A172 (cell line): ENCODE measurements at regions not wholly inside any gene's neighbourhood (a gene's known extent, or its start where the extent isn't known, plus 50 kb on each side); places are given as distances from the start of the nearest gene placed in this dataset.
A peak's percentile ranks its signal among the peaks of the same experiment; 100 is the strongest.

Source experiments
- DNase-seq: peaks from one replicate; pipeline ENCODE4 v3.0.0-alpha.2; 2015; ENCODE audit warnings: low spot score

DNA sequence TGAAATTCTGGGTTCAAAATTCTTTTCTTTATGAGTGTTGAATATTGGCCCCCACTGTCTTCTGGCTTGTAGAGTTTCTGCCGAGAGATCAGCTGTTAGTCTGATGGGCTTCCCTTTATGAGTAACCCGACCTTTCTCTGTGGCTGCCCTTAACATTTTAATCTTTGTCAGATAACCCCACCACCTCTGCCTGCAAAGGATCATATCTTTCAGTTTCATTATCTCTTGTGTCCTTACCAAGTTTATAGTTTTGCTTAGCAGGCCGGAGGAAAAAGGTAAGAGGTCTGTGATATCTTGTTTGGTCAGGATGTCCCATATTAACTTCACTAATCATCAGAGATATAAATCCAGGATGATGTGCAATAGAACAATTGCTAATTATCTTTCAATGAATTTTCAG is 970.2 kb upstream of the TYRP1 start:
- peak; percentile 6 for DNase-seq

DNA sequence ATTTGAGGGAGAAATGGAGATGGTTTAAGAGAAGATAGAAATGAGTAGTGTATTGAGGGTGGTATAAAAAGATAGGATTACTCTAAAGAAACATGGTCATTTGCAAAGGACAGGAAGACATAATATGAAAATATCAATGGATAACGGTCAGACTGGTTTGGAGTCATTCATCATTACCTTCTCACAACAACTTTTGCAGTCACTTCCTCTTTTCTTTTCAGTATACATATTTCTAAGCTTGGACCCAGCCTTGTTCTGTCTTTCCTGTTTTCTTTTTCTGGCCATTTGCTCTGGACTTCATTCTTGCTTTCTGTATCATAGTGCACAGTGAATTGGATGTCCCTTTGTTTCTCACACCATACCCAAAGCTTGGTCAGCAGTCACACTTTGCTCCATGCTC is 966.5 kb upstream of the TYRP1 start:
- no peak for DNase-seq

DNA sequence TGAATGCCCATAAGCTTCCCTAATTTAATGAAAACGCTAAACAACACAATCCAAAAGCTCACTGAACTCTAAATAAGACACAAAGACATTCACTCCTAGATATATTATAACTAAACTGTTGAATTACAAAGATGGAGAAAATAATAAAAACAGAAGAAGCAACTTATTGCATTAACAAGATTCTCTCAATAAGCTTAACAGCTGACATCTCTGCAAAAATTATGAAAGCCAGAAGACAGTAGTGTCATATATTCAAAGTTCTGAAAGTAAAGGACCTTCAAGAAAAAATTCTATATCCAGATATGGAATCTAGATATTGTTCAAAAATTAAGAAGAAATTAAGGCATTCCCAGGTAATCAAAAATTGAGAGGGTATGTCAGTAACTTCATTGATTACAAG is 957.8 kb upstream of the TYRP1 start:
- no peak for DNase-seq

DNA sequence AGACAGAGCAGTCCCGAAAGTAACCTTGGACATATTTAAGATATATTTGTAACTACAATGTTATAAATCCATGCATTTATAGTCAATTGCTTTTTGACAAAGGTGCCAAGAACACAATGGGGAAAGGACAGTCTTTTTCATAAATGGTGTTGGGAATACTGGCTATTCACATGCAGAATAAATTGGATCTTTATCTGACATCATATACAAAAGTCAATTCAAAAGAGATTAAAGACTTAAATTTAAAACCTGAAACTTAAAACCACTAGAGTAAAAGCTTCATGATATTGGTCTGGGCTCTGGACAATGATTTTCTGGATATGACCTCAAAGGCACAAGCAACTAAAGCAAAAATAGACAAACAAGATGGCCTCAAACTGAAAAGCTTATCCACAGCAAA is 950.7 kb upstream of the TYRP1 start:
- no peak for DNase-seq

DNA sequence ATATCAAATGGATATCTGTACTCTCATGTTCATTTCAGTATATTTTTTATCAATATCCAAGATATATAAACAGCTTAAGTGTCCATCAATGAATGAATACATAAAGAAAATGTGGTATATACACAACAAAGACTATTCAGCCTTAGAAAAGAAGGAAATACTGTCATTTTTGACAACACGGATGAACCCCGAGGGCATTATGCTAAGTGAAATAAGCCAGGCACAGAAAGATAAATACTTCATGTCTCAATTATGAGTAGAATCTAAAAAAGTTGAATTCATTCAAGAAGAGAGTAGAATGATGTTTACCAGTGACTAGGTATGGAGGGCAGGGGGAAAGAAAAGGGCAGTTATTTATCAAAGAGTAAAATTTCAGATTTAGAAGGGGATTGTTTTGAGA is 949.8 kb upstream of the TYRP1 start:
- DNase-seq: no peak

DNA sequence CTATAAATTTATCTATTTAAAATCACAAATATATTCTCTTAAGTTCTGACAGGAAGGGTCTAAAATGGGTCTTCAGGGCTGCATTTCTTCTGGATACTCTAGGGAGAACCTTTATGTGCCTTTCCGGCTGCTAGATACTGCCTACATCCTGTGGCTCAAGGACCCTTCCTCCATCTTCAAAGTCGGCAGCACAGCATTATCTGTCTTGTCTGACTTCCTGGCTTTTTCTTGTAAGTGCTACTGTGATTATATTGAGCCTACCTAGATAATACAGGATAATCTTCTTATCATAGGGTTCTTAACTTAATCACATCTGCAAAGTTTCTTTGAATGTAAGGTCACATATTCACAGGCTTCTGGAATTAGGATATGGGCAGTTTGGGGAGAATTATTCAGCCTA is 943.8 kb upstream of the TYRP1 start:
- DNase-seq: no peak

DNA sequence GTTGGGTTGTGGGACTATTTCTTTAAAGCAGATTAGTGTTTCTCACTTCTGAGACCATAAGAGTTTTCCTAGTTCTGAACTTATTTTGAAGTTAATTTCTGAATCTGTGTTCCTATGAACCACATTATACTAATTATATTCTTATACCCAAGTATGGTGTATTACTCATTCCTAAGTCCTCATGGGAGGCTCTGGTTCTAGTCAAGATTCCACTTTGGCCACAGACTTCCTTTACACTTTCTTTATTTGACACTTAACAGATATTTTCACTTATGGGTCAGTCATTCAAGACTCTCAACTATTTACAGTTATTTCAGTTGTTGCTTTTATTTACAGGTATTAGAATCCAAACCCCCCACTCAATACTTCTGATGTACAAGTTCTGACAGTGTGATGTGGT is 937.2 kb upstream of the TYRP1 start:
- DNase-seq: no peak

DNA sequence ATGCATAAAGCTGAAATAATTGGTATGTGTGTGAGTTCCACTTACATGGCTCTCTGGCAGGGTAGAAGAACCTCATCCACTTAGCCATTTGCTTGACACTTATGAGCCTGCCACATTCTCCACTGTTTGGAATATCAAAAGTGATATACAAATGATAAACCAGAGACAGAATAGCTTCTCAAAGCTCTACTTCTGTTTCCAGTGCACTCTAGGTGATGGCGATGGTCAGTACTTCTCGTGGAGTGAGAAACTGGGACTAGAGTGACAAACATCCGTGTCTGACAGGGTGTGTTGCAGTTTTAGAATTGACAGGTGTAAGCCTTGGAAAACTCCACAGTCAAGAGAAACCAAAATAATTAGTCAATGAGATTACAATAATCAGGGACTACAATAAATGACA is 935.8 kb upstream of the TYRP1 start:
- no peak for DNase-seq

DNA sequence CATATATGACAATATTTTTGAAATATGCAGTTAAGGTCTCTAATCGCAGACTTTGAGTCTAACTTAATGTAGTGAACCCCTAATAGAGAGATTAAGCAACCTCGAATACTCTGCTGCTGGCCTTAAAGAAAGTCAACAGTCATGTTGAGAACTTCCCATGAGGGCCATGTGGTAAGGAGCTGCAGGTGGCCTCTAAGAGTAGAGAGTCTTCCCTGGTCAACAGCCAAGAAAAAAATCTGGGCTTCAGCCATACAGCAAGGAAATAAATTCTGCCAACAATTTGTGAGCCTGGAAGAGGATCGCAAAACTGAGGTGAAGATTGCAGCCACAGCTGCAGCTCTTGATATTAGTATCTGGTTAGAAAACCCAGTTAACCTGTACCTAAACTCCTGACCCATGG is 935.2 kb upstream of the TYRP1 start:
- DNase-seq: no peak

DNA sequence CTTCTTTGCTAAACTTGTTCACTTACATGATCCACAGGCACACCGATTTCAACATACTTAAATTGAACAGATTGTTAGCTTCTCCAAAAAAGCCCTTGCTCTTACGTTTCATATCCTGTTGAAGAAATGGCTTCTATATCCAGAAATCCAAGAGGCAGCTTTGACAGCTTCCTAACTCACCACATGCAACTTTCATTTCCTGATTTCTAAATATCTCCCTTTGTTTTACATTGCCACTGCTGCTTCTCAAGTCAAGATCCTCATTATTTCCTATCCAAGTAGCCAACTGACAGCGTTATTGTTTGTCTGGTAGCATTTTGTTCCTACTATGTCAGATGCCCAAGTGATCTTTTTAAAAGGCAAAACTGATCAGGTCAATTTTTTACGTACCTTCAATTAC is 913.2 kb upstream of the TYRP1 start:
- no peak for DNase-seq

DNA sequence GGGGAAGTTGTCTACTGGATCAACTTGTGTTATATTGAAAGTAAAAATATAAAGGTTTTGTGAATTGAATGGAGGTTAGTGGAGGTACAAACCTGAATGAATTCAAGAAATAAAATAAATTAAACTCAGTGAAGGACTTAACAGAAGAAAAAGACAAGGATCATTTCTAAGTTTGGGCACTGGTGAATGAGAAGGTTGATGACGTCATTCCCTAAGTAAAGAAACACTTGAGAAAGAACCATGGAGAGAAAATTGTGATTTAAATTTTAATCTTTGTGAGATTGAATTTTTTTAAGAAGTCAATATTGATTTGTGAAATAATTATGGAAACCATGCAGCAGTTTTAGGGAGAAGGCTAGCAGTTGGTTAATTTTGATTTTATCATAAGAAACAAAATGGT is 900.3 kb upstream of the TYRP1 start:
- no peak for DNase-seq

DNA sequence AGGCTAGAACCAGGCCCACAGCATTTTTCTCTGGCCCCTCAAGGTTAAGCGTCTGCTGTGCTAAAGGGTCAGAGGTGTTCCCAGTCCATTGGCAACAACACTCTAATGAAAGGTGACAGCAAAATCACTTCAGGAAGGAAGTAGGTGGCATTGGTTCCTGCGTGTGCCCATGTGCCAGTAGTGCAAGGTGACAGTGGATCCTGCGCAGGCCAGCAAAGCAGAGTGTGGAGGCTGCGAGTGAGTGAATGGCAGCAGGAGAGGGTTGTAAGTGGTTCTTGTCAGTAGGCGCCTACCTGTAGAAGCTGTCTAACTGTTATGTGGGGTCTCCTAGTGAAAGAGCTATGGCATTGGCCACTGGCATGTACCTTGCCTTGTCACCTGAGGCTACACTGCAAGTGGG is 898.2 kb upstream of the TYRP1 start:
- DNase-seq: no peak

DNA sequence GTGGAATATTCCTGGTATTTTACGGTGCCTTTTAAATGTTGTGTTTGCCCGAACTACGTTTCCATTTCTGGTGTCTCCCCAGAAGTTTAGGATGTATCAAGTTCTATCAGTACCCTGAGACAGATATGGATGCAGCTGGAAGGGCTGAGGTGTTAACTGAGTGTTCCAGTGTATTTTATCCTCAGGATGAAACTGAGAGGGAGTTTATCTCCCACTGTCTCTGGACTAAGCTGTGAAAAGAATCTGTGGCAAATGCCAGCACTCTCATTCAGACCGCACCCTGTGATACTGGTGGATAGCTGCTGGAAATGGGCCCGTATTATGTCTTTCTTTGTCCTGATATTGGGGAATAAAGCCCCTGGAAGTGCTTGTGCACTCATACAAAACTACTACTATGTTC is 887.2 kb upstream of the TYRP1 start:
- DNase-seq: no peak

DNA sequence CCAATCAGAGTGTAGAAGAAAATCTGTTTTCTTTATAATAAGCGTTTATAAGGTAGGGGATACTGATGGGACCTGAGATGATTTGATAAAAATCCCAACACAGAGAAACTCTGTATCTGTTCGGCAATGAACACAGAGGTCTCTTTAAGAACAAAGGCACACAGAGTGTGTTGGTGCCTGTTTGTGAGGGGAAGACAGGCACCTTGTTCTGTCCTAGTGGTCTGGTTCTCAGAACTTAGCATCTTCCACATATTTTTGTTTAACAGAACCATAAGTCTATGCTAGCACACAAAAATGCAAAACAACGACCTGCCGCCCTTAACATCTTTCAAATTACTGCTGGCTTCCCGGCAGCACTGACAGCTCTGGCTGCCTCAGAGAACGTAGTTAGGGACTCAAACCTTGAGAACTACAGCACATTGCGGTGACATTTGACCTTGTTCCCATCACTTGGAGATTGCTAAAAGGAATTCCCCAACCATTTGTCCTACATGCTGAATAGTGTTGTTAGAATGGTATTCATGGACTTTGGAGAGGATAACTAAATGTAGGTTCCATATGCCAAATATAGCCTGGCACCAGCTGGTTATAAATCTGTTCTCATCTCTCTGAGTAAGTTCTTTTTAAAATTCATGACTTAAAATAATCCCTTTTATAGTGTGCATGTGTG is 871.7 kb upstream of the TYRP1 start:
- no peak for DNase-seq

DNA sequence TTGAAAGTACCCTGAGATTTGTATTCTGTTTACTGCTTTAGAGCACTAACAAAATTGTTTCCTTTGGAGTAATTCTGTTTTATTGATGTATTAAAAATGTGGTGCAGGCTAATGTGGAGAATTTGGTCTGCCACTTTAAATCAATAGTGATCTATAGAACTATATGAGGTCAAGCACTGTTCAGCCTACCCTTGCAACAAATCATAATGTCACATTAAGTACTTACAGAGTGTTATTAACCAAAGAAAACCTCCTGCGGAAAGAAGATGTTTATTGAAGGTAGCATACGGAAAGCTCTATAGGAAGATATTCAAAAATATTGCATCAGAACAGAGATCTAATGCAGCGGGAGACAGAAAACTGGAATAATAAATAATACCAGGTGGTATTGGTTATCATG is 865.0 kb upstream of the TYRP1 start:
- no peak for DNase-seq

DNA sequence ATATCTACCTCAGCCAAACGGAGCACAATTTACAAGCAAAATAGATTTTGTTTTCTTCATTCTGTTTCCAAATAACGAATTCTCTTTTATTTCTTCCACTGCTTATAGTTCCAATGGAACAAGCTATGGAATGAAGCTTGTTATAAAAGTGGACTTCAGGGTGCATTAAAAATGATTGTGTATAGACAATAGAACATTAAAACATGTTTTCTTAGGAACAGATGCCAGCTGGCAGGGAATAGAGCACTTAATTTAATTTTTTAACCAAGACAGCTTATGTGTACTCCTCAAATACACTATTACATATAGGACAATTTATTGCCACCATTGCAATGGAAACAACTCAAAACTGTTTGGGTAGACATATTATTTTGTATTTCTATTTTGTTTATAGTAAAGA is 860.1 kb upstream of the TYRP1 start:
- no peak for DNase-seq

DNA sequence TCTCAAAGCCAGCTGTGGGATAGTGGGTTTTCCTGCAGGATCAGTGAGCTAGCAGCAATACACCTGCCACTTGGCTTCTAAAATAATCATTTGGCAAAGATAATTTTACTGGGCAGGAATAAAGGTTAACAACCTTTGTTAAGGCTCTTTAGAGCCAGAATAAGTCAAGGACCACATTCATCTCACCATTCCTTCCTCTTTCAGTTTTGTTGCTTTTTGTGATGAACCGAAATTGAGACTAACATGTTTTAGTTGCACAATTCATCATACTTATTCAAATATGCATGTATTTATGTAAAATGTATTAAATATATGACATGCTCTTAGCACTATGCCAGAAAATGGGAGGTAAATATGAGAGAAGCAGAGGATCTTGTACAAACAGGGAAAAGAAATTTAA is 824.4 kb upstream of the TYRP1 start:
- no peak for DNase-seq

DNA sequence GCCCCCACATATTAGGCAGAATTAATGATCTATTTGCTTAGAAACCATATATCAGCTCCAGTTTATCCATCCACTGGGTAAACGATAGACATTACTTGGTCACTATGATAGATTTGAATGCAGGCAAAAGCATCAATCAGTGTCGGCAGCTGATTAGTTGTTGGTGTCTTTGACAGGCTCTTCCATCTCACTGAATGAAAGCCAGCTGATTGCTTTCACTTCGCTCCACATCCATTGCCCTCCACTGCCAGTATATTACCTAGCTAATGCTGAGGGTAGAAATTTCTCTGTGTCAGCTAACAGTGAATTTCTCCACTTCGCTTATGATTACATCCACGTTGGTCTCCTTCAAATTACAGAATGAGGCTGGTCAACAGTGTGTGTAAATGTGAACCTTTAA is 821.3 kb upstream of the TYRP1 start:
- DNase-seq: peak; percentile 2

DNA sequence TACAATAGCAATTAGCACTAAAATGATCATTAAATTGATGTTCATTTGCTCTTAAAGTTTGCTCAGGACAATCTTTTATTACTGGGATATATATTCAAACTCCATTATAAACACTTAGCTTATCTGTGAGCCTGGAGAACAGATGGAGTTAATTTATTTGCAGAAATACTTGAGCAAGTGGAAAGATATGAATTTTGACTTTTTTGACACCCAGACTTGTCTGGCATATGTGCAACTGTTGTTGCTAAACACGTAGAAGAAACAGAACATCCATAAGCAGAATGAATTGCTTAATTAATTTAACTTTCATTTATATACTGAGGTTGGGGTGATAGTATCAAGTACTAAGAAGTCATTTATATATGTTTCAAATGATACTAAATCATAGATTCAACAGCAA is 820.7 kb upstream of the TYRP1 start:
- DNase-seq: no peak

DNA sequence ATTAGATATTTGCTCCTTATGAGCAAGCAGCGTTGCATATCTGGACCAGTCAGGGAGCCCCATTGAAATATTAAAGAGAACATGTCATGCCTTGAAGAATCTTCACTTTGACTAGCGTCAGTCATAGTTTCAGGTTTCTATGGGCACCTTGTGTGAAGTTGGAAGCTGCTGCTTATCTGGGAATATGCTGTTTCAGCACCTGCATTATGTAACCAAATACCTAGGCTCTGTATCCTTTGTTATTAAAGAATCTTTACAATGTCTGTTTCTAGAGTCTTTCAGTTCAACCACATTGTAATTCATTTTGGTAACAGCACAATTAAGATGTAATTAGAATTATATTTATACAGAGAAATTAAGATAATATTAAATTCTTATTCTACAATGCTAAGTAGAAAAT is 818.8 kb upstream of the TYRP1 start:
- no peak for DNase-seq

DNA sequence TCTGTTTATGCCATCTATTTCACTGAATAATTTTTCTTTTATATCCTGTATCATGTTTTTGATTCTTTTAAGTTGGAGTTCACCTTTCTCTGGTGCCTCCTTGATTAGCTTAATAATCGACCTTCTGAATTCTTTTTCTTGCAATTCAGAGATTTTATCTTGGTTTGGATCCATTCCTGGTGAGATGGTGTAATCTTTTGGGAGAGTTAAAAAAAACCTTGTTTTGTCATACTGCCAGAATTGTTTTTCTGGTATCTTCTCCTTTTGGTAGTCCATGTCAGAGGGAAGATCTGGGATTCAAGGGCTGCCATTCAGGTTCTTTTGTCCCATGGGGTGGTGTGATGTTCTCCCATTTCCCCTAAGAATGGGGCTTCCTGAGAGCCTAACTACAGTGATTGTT is 800.8 kb upstream of the TYRP1 start:
- DNase-seq: no peak

DNA sequence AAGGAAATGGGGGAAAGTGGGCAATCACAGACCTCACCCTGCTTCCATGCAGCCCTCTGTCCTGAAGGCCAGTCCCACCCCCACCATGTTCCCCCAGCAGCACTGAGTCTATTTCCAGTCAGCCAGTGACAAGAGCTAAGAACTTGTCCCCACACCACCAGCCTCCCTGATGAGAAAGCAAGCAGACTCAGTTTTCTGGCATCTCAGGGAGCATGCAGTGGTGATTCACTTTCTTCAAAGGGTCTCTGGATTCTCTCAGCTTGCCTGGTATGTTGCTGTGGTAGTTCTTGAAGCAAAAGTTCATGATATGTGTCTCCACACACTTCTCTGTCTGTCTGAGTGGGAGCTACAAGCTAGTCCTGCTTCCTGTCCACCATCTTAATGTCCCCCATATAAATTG is 799.9 kb upstream of the TYRP1 start:
- DNase-seq: no peak

DNA sequence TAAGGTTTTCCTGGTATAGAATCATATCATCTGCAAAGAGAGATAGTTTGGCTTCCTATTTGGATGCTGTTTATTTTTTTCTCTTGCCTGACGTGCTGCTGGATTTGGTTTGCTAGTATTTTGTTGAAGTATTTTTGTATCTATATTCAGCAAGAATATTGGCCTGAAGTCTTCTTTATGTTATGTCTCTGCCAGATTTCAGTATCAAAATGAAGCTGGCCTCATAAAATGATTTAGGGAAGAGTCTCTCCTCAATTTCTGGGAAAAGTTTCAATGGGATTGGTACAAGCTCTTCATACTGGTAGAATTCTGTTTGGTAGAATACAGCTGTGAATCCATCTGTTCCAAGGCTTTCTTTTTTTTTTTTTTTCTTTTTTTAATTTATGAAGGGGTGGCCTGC is 799.0 kb upstream of the TYRP1 start:
- no peak for DNase-seq

DNA sequence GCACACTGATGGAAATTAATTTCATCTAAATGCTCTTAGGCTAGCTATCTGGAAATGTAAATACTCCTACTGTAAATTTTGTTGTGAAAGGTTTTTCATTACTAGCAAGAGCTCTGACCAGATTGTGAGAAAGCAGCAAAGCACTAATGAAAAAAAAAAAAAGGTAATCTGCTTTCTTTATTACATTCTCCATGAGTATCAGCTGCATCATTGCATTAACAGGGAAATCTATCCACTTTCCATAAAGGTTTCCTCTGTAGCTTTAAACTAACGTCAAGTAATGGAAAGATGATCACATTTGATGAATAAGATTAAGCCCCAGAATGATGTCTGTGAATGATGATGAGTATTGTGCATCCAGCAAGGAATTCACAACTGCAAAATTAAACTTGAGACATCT is 790.6 kb upstream of the TYRP1 start:
- DNase-seq: no peak

DNA sequence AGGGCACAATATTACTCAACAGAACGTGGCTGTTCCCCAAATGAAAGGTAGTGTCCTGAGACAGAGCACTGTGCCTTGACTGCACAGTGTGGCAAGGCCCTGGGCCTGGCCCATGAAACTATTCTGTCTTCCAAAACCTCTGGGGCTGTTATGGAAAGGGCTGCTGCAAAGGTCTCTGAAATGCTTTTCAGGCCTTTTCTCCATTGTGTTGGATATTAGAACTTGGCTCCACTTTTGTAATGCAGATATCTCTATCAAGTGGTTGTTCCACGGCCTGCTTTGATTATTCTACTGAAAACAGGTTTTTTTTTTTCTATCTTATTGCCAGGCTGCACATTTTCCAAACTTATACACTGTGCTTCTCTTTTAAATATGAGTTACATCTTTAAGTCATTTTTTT is 777.5 kb upstream of the TYRP1 start:
- no peak for DNase-seq
